H1 (cell line): ENCODE measurements at regions not wholly inside any gene's neighbourhood (a gene's known extent, or its start where the extent isn't known, plus 50 kb on each side); places are given as distances from the start of the nearest gene placed in this dataset.
"Not testable (repeated sequence)": the region's sequence is repeated elsewhere in the genome, so short reads cannot be mapped to it uniquely, and the experiment has no call there.

Experiments
- CTCF ChIA-PET: fragments of 300-600 bp; sonication (Branson Sonifier 250); formaldehyde crosslinking; loops from one replicate; lab custom pipeline; 2021; ENCODE audit not compliant: partially characterized antibody; lab: Charles Lee
- POLR2A ChIA-PET: fragments of 300-600 bp; sonication (Branson Sonifier 250); formaldehyde crosslinking; loops from one replicate; lab custom pipeline; 2021; ENCODE audit warnings: inconsistent platforms; ENCODE audit not compliant: partially characterized antibody; lab: Charles Lee
- DNase-seq, 2 experiments: peaks; one replicate each; pipeline versions ENCODE4 v3.0.0 to v3.0.0-alpha.2; 2010 to 2022; ENCODE audit warnings: low spot score in 2 of 2, low read depth in 1 of 2, mixed read lengths in 1 of 2
- FAIRE-seq: peaks from 2 replicates; lab custom pipeline; 2011; peaks lifted over from hg19 to GRCh38; lab: Jason Lieb, UNC
- H2AFZ ChIP-seq: 2 replicates; pipeline ENCODE4 v1.8.1; 2012; ENCODE audit warnings: low read length, inconsistent platforms
- H2AK5ac ChIP-seq: 2 replicates; pipeline ENCODE4 v1.6.1; 2013; ENCODE audit warnings: low read depth, low read length
- H2BK120ac ChIP-seq: replicated peaks from 2 replicates; pipeline ENCODE3; 2013; ENCODE audit warnings: low read depth, low read length, inconsistent platforms
- H2BK12ac ChIP-seq: 2 replicates; pipeline ENCODE4 v1.6.1; 2013; ENCODE audit warnings: low read depth, low read length
- H2BK15ac ChIP-seq: 2 replicates; pipeline ENCODE4 v1.6.1; 2013; ENCODE audit warnings: low read length
- H2BK20ac ChIP-seq: 2 replicates; pipeline ENCODE4 v1.6.1; 2013; ENCODE audit warnings: low read length
- H2BK5ac ChIP-seq: 2 replicates; pipeline ENCODE4 v1.6.1; 2013; ENCODE audit warnings: low read depth, low read length
- H3K14ac ChIP-seq: 2 replicates; pipeline ENCODE4 v1.6.1; 2013; ENCODE audit warnings: inconsistent platforms; ENCODE audit not compliant: insufficient read length
- H3K18ac ChIP-seq: 2 replicates; pipeline ENCODE4 v1.6.1; 2013; ENCODE audit warnings: low read length; ENCODE audit errors: extremely low read depth
- H3K23ac ChIP-seq: 2 replicates; pipeline ENCODE4 v1.6.1; 2013; ENCODE audit warnings: inconsistent platforms; ENCODE audit not compliant: insufficient read length
- H3K23me2 ChIP-seq: 2 replicates; pipeline ENCODE4 v1.6.1; 2013; ENCODE audit warnings: low read depth, low read length
- H3K27ac ChIP-seq: 2 replicates; pipeline ENCODE4 v1.6.1; 2011; ENCODE audit warnings: low read depth, low read length, inconsistent platforms
- H3K27me3 ChIP-seq, 4 experiments: replicated peaks in 1 of 4; 1 replicate in 1 of 4; 2 replicates in 3 of 4; pipeline versions ENCODE4 v1.6.1 to v1.8.1; 2011 to 2013; ENCODE audit warnings: low read length in 3 of 4, mild to moderate bottlenecking in 3 of 4, inconsistent platforms in 2 of 4, mixed read lengths in 2 of 4, moderate library complexity in 1 of 4; ENCODE audit not compliant: control insufficient read depth in 3 of 4, insufficient read depth in 3 of 4; ENCODE audit errors: extremely low read depth in 1 of 4
- H3K36me3 ChIP-seq, 4 experiments: 2 replicates each; pipeline versions ENCODE4 v1.6.1 to v1.8.1; 2011 to 2013; ENCODE audit warnings: mild to moderate bottlenecking in 4 of 4, low read length in 3 of 4, moderate library complexity in 2 of 4, control low read depth in 1 of 4, inconsistent platforms in 1 of 4; ENCODE audit not compliant: insufficient read depth in 4 of 4, control insufficient read depth in 2 of 4
- H3K4ac ChIP-seq: replicated peaks from 2 replicates; pipeline ENCODE3; 2013; ENCODE audit warnings: low read length, low read depth, mixed read lengths, inconsistent platforms; ENCODE audit not compliant: insufficient read length
- H3K4me1 ChIP-seq, 4 experiments: replicated peaks in 1 of 4; 1 replicate in 1 of 4; 2 replicates in 3 of 4; pipeline versions ENCODE4 v1.6.1 to v1.8.1; 2011 to 2013; ENCODE audit warnings: low read length in 3 of 4, inconsistent platforms in 2 of 4, mixed read lengths in 1 of 4; ENCODE audit not compliant: insufficient read depth in 4 of 4, control insufficient read depth in 3 of 4
- H3K4me2 ChIP-seq, 2 experiments: 2 replicates each; pipeline versions ENCODE4 v1.6.1 to v1.8.1; 2011 to 2013; ENCODE audit warnings: low read depth in 2 of 2, low read length in 2 of 2, control low read depth in 1 of 2, inconsistent platforms in 1 of 2, mild to moderate bottlenecking in 1 of 2; ENCODE audit not compliant: insufficient read depth in 1 of 2
- H3K4me3 ChIP-seq, 4 experiments: fragments of 200-600, 300-600 bp in 1 of 4; sonication (generic), shearing (Covaris generic), sonication (Bioruptor Twin) in 1 of 4; 2 replicates each; pipeline versions ENCODE4 v1.5.1 to v1.8.1; 2011 to 2016; ENCODE audit warnings: low read length in 4 of 4, low read depth in 3 of 4, control low read depth in 2 of 4, inconsistent platforms in 2 of 4, mild to moderate bottlenecking in 2 of 4, mixed read lengths in 1 of 4, moderate library complexity in 1 of 4; ENCODE audit not compliant: insufficient read depth in 2 of 4; ENCODE audit errors: extremely low read depth in 1 of 4
- H3K56ac ChIP-seq: replicated peaks from 2 replicates; pipeline ENCODE3; 2013; ENCODE audit warnings: low read depth, mild to moderate bottlenecking, mixed read lengths, low read length, inconsistent platforms; ENCODE audit not compliant: insufficient read length
- H3K79me1 ChIP-seq: 2 replicates; pipeline ENCODE4 v1.6.1; 2013; ENCODE audit warnings: low read depth, low read length, control low read depth
- H3K79me2 ChIP-seq, 2 experiments: 2 replicates each; pipeline versions ENCODE4 v1.6.1 to v1.8.1; 2012 to 2013; ENCODE audit warnings: low read length in 2 of 2, mild to moderate bottlenecking in 2 of 2, inconsistent platforms in 1 of 2; ENCODE audit not compliant: insufficient read depth in 2 of 2, control insufficient read depth in 1 of 2
- H3K9ac ChIP-seq, 4 experiments: replicated peaks in 1 of 4; 1 replicate in 1 of 4; 2 replicates in 3 of 4; pipeline versions ENCODE4 v1.6.1 to v1.8.1; 2011 to 2013; ENCODE audit warnings: low read depth in 3 of 4, low read length in 3 of 4, control low read depth in 2 of 4, mild to moderate bottlenecking in 2 of 4, moderate library complexity in 2 of 4, inconsistent platforms in 1 of 4; ENCODE audit errors: extremely low read depth in 1 of 4
- H3K9me3 ChIP-seq, 2 experiments: 2 replicates each; pipeline versions ENCODE4 v1.6.1 to v1.8.1; 2012 to 2013; ENCODE audit warnings: mild to moderate bottlenecking in 2 of 2, moderate library complexity in 2 of 2, control low read depth in 1 of 2, inconsistent platforms in 1 of 2, low read depth in 1 of 2, low read length in 1 of 2, mixed read lengths in 1 of 2; ENCODE audit not compliant: insufficient read depth in 2 of 2
- H4K20me1 ChIP-seq, 2 experiments: replicated peaks in 1 of 2; 2 replicates each; pipeline versions ENCODE3 to v1.8.1; 2011 to 2013; ENCODE audit warnings: inconsistent platforms in 2 of 2, low read length in 2 of 2, mild to moderate bottlenecking in 1 of 2; ENCODE audit not compliant: insufficient read depth in 2 of 2, control insufficient read depth in 1 of 2
- H4K5ac ChIP-seq: 2 replicates; pipeline ENCODE4 v1.6.1; 2013; ENCODE audit warnings: low read length, low read depth, mixed read lengths, inconsistent platforms; ENCODE audit not compliant: insufficient read length
- H4K8ac ChIP-seq: 2 replicates; pipeline ENCODE4 v1.8.0; 2013; ENCODE audit warnings: mild to moderate bottlenecking, moderate library complexity, low read length, inconsistent platforms; ENCODE audit not compliant: insufficient read depth; ENCODE audit errors: extremely low read depth
- H4K91ac ChIP-seq: replicated peaks from 2 replicates; pipeline ENCODE3; 2013; ENCODE audit warnings: low read length, mixed read lengths, inconsistent platforms; ENCODE audit not compliant: insufficient read length
- RAD21 ChIP-seq, 2 experiments: IDR thresholded peaks in 1 of 2; conservative IDR thresholded peaks in 1 of 2; 2 replicates each; pipeline ENCODE4 v1.6.1; 2011; ENCODE audit warnings: low read depth in 2 of 2, low read length in 2 of 2, improper control_type of control experiment in 1 of 2, inconsistent platforms in 1 of 2, mild to moderate bottlenecking in 1 of 2, moderate library complexity in 1 of 2
- WGBS, 2 experiments: shearing (Covaris generic) in 1 of 2; methylation state at CpG; one replicate each; pipeline versions ENCODE4 v1.1.6 to v1.1.7; 2013 to 2015; ENCODE audit warnings: low lambda C conversion rate in 2 of 2, mixed read lengths in 2 of 2, inconsistent platforms in 1 of 2, low coverage in 1 of 2, missing lambda C conversion rate in 1 of 2; ENCODE audit not compliant: insufficient replicate concordance in 2 of 2, insufficient coverage in 1 of 2, insufficient read length in 1 of 2; ENCODE audit errors: extremely low coverage in 1 of 2, missing lambda C conversion rate in 1 of 2; 5-methylcytosine and 5-hydroxymethylcytosine counted together

DNA sequence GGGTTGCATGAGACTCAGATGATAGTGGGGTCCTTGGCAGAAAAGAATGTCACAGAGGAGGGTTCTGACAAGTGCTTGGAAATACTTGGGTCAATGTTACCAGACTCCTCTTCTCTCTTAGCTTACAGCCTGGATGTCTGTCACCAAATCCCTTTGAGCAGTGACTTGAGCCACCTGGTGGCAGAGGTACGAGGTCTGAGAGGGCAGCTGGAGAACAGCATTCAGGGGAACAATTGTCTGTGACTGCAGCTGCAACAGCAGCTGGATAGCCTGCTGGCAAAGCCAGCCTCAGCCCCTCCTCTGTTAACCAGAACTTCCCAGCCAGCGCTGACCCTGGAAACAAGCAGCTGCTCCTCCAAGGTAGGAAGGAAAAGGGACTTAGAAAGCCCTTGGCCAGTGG, 87.6 kb upstream of the NBPF20 start:
- H4K20me1 ChIP-seq, H3K9me3 ChIP-seq, H3K9ac ChIP-seq, H2AFZ ChIP-seq, H2BK15ac ChIP-seq, H2BK20ac ChIP-seq, H3K4me2 ChIP-seq, H3K14ac ChIP-seq, H2BK120ac ChIP-seq, H2BK12ac ChIP-seq, POLR2A ChIA-PET, H3K18ac ChIP-seq, H3K56ac ChIP-seq, H3K23me2 ChIP-seq, H3K4me3 ChIP-seq, H4K91ac ChIP-seq, H4K5ac ChIP-seq, H2BK5ac ChIP-seq, H3K4me1 ChIP-seq, H3K36me3 ChIP-seq, H4K8ac ChIP-seq, H3K4ac ChIP-seq, H3K23ac ChIP-seq, CTCF ChIA-PET, H2AK5ac ChIP-seq, H3K27ac ChIP-seq, FAIRE-seq, H3K27me3 ChIP-seq, H3K79me1 ChIP-seq, H3K79me2 ChIP-seq: not testable (repeated sequence)
- peak; percentile 10 to 30; a peak in 3 of 4 replicates for TF ChIP-seq RAD21 (IDR thresholded peaks at IDR 0.05 in 1 of 2, conservative IDR thresholded peaks at IDR 0.05 in 1 of 2; ENCODE audit: low read depth in 2 of 2, low read length in 2 of 2)
- DNase-seq: peak in 1 of 2 experiments; percentile 53
- 15% methylated on average over 1 of the region's 2 CpGs; no CpG with 5 or more reads in 1 of the 2 experiments for WGBS, 2 experiments

DNA sequence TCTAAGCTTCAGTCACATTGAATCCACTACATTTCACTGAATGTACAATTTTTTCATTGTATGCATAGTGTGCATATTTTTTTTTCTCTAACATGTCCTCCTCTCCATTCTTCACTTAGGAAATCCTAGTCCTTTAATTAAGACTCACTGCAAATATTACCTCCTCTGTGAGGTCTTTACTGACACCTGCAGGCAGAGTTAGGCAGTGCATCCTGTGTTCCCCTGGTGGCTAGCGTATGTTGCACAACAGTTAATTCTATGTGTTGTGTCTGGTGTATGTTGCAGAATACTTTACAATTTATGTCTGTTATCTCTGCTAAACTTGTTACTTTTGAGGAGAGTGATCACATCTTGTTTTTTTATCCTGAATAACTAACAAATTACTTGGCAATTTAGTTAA, 82.7 kb upstream of the NBPF20 start:
- H3K79me1 ChIP-seq, FAIRE-seq, H2AK5ac ChIP-seq, H3K27ac ChIP-seq, H3K23me2 ChIP-seq, H3K4me3 ChIP-seq, H2BK5ac ChIP-seq, H4K20me1 ChIP-seq, H3K27me3 ChIP-seq, H3K4me2 ChIP-seq, H3K36me3 ChIP-seq, H2BK15ac ChIP-seq, H3K4me1 ChIP-seq, H2AFZ ChIP-seq, H3K56ac ChIP-seq, H3K23ac ChIP-seq, H3K14ac ChIP-seq, H2BK12ac ChIP-seq, H4K5ac ChIP-seq, H3K4ac ChIP-seq, H4K8ac ChIP-seq, H4K91ac ChIP-seq, H3K9me3 ChIP-seq, POLR2A ChIA-PET, H2BK120ac ChIP-seq, H3K9ac ChIP-seq, H3K18ac ChIP-seq, H2BK20ac ChIP-seq, H3K79me2 ChIP-seq, CTCF ChIA-PET, DNase-seq: not testable (repeated sequence)
- WGBS, 2 experiments: no CpG with 5 or more reads among the region's 1 CpG
